SKM-1 treated with dmso at 0.1 percent for 144 hours (cell line): ENCODE measurements at regions not wholly inside any gene's neighbourhood (a gene's known extent, or its start where the extent isn't known, plus 50 kb on each side); places are given as distances from the start of the nearest gene placed in this dataset.
"Not testable (repeated sequence)": the region's sequence is repeated elsewhere in the genome, so short reads cannot be mapped to it uniquely, and the experiment has no call there.

ENCODE experiments used
- DNase-seq: peaks from one replicate; lab custom pipeline; 2025; ENCODE audit not compliant: unreplicated experiment; lab: John Stamatoyannopoulos, UW

- not testable (repeated sequence) for DNase-seq
Measured at GRCh38 chr6:44017307-44017706, 109.9 kb downstream of the MRPL14 start.

- no peak for DNase-seq
Measured at GRCh38 chr6:44016131-44016870, 111.0 kb downstream of the MRPL14 start.

- peak; percentile 94 for DNase-seq
Measured at GRCh38 chr6:44012078-44012493, 115.2 kb downstream of the MRPL14 start.

- DNase-seq = no peak
Measured at GRCh38 chr6:44011350-44011920, 115.8 kb downstream of the MRPL14 start.

- DNase-seq = peak; percentile 38
Measured at GRCh38 chr6:44010411-44011349, 116.6 kb downstream of the MRPL14 start.

GRCh38 chr6:44009425-44010321 lies 117.6 kb downstream of the MRPL14 start:
- DNase-seq = no peak

- DNase-seq = no peak
Measured at GRCh38 chr6:44008821-44009370, 118.4 kb downstream of the MRPL14 start.

- no peak for DNase-seq
Measured at GRCh38 chr6:44007818-44008621, 119.2 kb downstream of the MRPL14 start.

- no peak for DNase-seq
Measured at GRCh38 chr6:44006872-44007303, 120.4 kb downstream of the MRPL14 start.

- no peak for DNase-seq
Measured at GRCh38 chr6:44006123-44006871, 121.0 kb downstream of the MRPL14 start.

GRCh38 chr6:44005507-44005903 lies 121.7 kb downstream of the MRPL14 start:
- DNase-seq = no peak

GRCh38 chr6:44004625-44005506 lies 122.4 kb downstream of the MRPL14 start:
- DNase-seq = no peak

- no peak for DNase-seq
Measured at GRCh38 chr6:44004136-44004535, 123.1 kb downstream of the MRPL14 start.

GRCh38 chr6:44003345-44004061 lies 123.7 kb downstream of the MRPL14 start:
- DNase-seq = no peak

- DNase-seq = no peak
Measured at GRCh38 chr6:44002593-44003344, 124.5 kb downstream of the MRPL14 start.

GRCh38 chr6:44002067-44002592 lies 125.1 kb downstream of the MRPL14 start:
- no peak for DNase-seq
